ENCODE measurements at regions not wholly inside any gene's neighbourhood (a gene's known extent, or its start where the extent isn't known, plus 50 kb on each side); places are given as distances from the start of the nearest gene placed in this dataset.

GRCh38 chr1:170395149-170395548 lies 136.8 kb upstream of the GORAB start:
- TF ChIP-seq CTCF (IDR thresholded peaks at IDR 0.05; ENCODE audit: low read depth, low read length) (no peak), EZH2phosphoT487 (IDR thresholded peaks at IDR 0.05; ENCODE audit: low read depth) (no peak)

Measured in OCI-LY3 (cell line).